ENCODE measurements at regions not wholly inside any gene's neighbourhood (a gene's known extent, or its start where the extent isn't known, plus 50 kb on each side); places are given as distances from the start of the nearest gene placed in this dataset.

- H3K36me3 ChIP-seq (ENCODE audit: low read depth) = no peaks in the 10 kb centered on the region
- H3K27ac ChIP-seq (ENCODE audit: poor library complexity, severe bottlenecking) = no peak overlapping the region
These were observed 377.0 kb upstream of the TNRC6C start for GRCh38 chr17:77581480-77581879.

GRCh38 chr17:77585142-77585860 is 373.2 kb upstream of the TNRC6C start:
- TF ChIP-seq CTCF (IDR thresholded peaks at IDR 0.05; ENCODE audit: poor library complexity, severe bottlenecking) = no peak
- Histone ChIP-seq H3K4me1 (ENCODE audit: insufficient read depth, poor library complexity, severe bottlenecking) (no peaks in the 10 kb centered on the region), H3K27me3 (ENCODE audit: insufficient read depth, poor library complexity, severe bottlenecking) (no peaks in the 10 kb centered on the region), H3K9me3 (ENCODE audit: severe bottlenecking) (peaks cover 6% of the 10 kb centered on the region), H3K4me3 (ENCODE audit: severe bottlenecking) (no peak overlapping the region), H3K27ac (ENCODE audit: poor library complexity, severe bottlenecking) (no peak overlapping the region), H3K36me3 (ENCODE audit: low read depth) (no peaks in the 10 kb centered on the region)
- DNase-seq (ENCODE audit: low spot score) (no peak), ATAC-seq (ENCODE audit: low read depth) (no peak)

More at GRCh38 chr17:77581480-77581879, 377.0 kb upstream of the TNRC6C start:
- H3K4me3 ChIP-seq (ENCODE audit: severe bottlenecking) = no peak overlapping the region
- peaks cover 4% of the 10 kb centered on the region for H3K9me3 ChIP-seq (ENCODE audit: severe bottlenecking)
- DNase-seq (ENCODE audit: low spot score) (no peak), ATAC-seq (ENCODE audit: low read depth) (peak; percentile 67)
- H3K27me3 ChIP-seq (ENCODE audit: insufficient read depth, poor library complexity, severe bottlenecking) = no peaks in the 10 kb centered on the region
- TF ChIP-seq CTCF (IDR thresholded peaks at IDR 0.05; ENCODE audit: poor library complexity, severe bottlenecking) = no peak
- H3K4me1 ChIP-seq (ENCODE audit: insufficient read depth, poor library complexity, severe bottlenecking) = no peaks in the 10 kb centered on the region

DNA sequence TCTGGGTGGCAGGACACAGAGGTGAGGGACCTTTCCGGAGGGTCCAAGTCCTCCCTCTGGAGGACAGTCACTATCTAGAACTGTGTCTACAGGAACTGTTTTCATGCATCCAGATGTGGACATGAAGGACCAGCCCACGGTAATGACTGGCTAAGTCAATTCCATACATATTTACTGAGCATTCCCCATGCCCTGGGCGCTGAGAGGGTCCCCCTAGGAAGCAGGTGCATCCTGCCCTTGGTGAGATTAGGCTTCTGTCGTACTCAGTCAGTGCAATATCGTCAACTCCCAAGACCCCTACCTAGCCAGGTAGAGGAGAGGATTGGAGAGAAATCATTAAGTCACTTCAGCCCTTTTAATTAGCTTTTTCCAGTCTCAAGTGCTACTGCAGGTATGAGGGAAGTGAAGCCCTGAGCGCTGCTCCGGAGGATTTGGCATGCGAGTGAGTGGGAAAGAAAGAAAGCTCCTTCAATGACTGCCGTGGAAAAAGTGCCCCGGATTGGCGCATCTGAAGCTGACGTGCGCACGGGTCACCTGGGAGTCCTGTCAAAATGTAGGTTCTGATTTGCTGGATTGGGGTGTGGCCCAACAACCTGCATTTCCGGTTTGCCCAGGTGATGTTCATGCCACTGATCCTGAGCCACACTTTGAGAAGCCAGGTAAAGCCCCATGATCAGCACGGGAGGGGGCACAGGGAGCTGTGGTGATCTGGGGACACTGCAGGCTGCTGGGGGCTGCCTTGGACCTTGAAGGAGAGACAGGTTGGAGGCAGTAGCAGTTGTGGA is 367.4 kb upstream of the TNRC6C start:
- H3K9me3 ChIP-seq (ENCODE audit: severe bottlenecking) = peaks cover 1% of the 10 kb centered on the region
- no peak for TF ChIP-seq CTCF (IDR thresholded peaks at IDR 0.05; ENCODE audit: poor library complexity, severe bottlenecking)
- no peaks in the 10 kb centered on the region for H3K4me1 ChIP-seq (ENCODE audit: insufficient read depth, poor library complexity, severe bottlenecking)
- DNase-seq (ENCODE audit: low spot score) = peak; percentile 29
- H3K36me3 ChIP-seq (ENCODE audit: low read depth) = no peaks in the 10 kb centered on the region
- no peak overlapping the region for H3K4me3 ChIP-seq (ENCODE audit: severe bottlenecking)
- no peak for ATAC-seq (ENCODE audit: low read depth)
- no peak overlapping the region for H3K27ac ChIP-seq (ENCODE audit: poor library complexity, severe bottlenecking)
- peaks cover 6% of the 10 kb centered on the region for H3K27me3 ChIP-seq (ENCODE audit: insufficient read depth, poor library complexity, severe bottlenecking)

GRCh38 chr17:77592106-77592865 is 366.2 kb upstream of the TNRC6C start:
- H3K27ac ChIP-seq (ENCODE audit: poor library complexity, severe bottlenecking) = no peak overlapping the region
- peaks cover 6% of the 10 kb centered on the region for H3K27me3 ChIP-seq (ENCODE audit: insufficient read depth, poor library complexity, severe bottlenecking)
- TF ChIP-seq CTCF (IDR thresholded peaks at IDR 0.05; ENCODE audit: poor library complexity, severe bottlenecking) = no peak
- ATAC-seq (ENCODE audit: low read depth) (no peak), DNase-seq (ENCODE audit: low spot score) (no peak)
- no peaks in the 10 kb centered on the region for H3K4me1 ChIP-seq (ENCODE audit: insufficient read depth, poor library complexity, severe bottlenecking)
- no peaks in the 10 kb centered on the region for H3K36me3 ChIP-seq (ENCODE audit: low read depth)
- peaks cover 1% of the 10 kb centered on the region for H3K9me3 ChIP-seq (ENCODE audit: severe bottlenecking)
- no peak overlapping the region for H3K4me3 ChIP-seq (ENCODE audit: severe bottlenecking)

Measured in RWPE2 (cell line).